NCI-H2107 (cell line): ENCODE measurements at regions not wholly inside any gene's neighbourhood (a gene's known extent, or its start where the extent isn't known, plus 50 kb on each side); places are given as distances from the start of the nearest gene placed in this dataset.
"Not testable (repeated sequence)": the region's sequence is repeated elsewhere in the genome, so short reads cannot be mapped to it uniquely, and the experiment has no call there.

Source experiments
- DNase-seq: peaks from one replicate; lab custom pipeline; 2025; lab: John Stamatoyannopoulos, UW

- not testable (repeated sequence) for DNase-seq
Measured at GRCh38 chr3:40949347-40949746, 250.0 kb upstream of the CTNNB1 start.

DNA sequence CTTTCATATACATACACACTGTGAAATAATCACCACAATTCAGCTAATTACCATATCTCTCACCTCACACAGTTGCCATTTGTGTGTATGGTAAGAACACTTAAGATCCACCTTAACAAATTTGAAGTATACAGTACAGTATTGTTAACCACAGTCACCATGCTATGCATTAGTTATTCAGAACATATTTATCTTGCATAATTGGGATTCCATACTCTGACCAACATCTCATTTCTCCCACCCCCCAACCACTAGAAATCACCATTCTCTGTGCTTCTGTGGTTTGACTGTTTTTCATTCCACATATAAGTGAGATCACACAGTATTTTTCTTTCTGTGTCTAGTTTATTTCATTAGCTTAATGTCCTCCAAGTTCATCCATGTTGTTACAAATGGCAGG, 247.7 kb upstream of the CTNNB1 start:
- DNase-seq = no peak

DNA sequence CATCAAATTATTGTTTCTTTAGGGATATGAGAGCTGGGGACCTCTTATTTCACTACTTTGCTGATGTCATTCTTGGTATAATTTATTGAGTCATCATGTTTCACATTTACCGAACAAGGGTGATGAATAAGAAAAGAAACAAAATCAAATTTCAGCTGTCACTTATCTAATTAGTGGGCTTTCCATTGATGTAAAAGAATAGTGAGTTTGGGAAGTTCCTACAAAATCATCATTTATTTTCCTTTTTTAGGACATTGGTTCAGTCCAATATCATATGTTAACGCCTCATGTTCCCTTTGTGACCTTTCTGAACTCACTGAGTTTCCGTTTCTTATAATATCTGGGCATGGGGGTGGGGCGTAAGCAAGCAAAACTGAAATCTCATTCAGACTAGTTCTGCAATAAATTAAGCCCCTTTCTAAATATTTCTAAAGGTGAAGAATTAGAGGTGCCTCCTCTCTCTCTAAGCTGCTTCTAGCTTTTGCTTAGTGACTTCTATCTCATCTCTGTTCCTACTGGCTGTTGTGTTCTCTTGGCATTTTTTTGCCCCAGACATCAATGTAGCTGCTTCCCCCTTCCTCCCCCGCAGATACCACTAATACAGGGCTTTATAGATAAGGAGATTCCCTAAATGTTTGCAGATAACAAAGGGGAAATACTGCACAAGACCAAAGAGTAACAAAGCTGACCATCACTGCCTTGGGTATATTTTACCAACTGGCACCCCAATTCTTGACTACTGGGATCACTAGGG, 238.0 kb upstream of the CTNNB1 start:
- DNase-seq = no peak

DNA sequence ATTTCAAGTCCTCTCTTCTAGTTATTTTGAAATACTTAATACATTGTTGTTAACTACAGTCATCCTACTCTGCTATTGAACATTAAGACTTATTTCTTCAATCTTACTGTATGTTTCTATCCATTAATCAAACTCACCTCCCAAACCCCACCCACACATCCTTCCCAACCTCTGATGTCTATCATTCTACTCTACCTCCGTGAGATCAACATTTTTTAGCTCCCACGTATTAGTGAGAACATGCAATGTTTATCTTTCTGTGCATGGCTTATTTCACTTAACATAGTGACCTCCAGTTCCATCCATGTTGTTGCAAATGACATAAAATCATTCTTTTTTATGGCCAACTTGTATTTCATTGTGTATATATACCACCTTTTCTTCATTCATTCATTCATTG, 236.6 kb upstream of the CTNNB1 start:
- no peak for DNase-seq

DNA sequence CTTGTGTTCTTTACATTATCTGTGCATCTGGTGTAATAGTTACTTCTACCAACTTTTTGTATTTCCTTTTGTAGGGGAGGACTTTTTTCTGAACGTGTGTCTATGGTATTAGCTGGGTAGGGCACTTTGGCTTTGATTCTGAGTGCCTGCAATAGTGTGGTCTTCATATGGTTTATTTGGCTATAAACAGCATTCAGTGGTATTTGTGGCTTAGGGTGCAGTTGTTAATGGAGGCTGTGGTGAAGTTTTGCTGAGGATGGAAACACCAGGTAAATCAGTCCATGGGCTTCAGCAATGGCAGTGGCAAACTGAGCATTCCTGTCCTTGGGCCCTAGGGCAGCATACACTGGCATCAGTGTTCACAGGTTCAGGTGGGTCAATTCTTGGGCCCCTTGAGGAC, 230.6 kb upstream of the CTNNB1 start:
- no peak for DNase-seq

DNA sequence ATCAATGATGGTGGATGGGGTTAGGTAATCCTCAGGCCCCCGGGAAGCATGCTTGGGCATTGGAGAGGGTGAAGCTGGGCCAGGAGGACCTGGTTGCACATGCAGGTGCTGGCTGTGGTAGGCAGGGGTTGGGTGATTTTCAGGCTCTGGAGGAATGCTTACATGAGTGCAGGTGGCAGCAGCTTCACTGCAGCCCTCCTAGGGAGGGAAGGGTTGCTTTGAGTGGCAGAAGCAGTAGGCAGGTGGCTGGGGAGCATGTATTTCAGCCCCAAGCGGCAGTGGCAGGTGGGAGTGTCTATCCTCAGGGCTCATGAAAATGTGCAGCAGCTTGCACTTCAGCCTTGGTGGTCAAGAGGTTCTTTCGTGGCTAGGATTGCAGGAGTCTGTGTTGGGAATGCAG, 230.0 kb upstream of the CTNNB1 start:
- DNase-seq = no peak

GRCh38 chr3:40969756-40970466, 229.4 kb upstream of the CTNNB1 start:
- DNase-seq = no peak

- no peak for DNase-seq
Measured at GRCh38 chr3:40971191-40972168, 227.8 kb upstream of the CTNNB1 start.

DNA sequence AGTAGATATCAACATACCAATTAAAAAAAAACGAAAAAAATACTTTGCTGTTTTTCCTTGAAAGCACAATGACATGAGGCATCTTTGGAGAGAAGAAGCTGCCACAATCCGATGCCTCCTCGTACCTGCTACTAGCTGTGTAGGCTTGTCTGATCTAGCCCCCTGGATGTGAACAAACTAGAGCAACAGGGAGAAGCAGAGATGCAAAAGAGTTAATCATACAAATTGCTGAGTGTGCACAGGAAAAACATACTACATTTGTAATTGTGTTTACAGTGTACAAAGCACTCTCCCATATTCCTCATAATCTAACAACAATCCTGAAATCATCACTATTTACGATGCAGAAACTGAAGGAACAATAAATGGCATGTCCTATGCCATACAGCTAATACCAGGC, 227.0 kb upstream of the CTNNB1 start:
- no peak for DNase-seq

GRCh38 chr3:40973141-40973540, 226.2 kb upstream of the CTNNB1 start:
- no peak for DNase-seq

GRCh38 chr3:40975711-40976121, 223.6 kb upstream of the CTNNB1 start:
- DNase-seq = no peak

DNA sequence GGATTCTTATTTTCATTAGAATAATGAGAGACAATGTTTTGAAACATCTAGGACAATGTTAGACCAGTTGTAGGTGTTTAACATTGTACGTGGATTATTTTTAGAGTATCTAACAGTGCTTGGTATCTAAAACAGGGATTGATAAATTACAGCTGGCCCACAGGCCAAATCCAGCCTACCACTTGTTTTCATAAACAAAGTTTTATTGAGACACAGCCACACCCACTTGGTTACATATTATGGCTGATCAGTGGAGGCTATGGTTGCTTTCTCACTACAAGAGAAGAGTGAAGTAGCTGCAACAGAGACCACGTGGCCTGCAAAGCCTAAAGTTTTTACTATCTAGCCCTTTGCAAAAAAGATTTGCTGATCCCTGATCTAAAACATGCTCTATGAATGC, 223.1 kb upstream of the CTNNB1 start:
- DNase-seq = no peak

DNA sequence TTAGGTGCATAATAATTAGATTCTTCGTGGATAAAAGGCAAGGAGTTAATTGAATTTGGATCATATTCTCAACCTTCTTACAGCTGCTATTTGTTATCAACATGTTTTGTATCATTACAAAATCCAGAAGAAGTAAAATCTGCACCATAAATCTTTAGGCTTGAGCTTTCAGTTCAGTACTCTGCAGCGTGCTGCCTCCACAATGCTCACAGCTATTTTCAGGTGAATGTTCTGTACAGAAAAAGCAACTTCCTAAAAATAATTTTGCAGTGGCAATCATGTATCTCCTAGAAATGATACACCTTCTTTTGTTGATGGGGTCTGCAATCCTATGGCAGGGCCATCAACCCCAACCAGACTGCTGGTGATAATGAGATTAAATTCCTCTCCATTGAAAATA, 220.9 kb upstream of the CTNNB1 start:
- no peak for DNase-seq

DNA sequence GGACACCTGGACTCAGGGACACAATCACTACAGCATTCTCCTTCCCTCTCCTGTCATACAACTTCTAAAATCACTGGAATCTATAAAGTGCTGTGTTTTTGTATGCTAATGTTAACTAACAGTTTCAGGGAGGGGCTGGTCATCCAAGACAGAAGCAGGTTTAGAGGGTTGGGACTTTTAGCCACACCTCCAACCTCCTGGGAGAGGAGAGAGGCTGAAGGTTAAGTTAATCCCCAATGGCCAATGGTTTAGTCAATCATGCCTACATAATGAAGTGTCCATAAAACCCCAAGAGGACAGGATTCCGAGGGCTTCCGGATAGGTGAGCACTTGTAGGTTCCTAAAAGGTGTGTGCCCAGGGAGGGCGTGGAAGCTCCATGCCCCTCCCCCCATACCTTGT, 219.3 kb upstream of the CTNNB1 start:
- no peak for DNase-seq

DNA sequence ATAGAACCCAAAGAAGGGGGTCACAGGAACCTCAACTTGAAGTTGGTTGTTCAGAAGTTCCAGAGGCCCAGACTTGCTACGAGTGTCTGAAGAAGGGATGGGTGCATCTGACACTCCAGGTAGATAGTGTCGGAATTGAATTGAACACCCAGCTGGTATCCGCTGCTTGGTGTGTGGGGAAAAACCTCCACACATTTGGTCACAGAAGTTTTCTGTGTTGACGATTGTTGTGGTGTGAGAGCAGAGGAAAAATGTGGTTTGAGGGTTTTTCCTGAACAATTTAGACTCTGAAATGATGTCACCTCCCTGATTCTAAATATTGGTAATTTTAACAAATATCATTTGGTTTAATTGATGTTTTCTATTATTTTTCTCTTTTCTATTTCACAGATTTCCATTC, 218.8 kb upstream of the CTNNB1 start:
- no peak for DNase-seq

GRCh38 chr3:40985195-40985594, 214.1 kb upstream of the CTNNB1 start:
- no peak for DNase-seq

GRCh38 chr3:40988468-40988867, 210.8 kb upstream of the CTNNB1 start:
- no peak for DNase-seq

DNA sequence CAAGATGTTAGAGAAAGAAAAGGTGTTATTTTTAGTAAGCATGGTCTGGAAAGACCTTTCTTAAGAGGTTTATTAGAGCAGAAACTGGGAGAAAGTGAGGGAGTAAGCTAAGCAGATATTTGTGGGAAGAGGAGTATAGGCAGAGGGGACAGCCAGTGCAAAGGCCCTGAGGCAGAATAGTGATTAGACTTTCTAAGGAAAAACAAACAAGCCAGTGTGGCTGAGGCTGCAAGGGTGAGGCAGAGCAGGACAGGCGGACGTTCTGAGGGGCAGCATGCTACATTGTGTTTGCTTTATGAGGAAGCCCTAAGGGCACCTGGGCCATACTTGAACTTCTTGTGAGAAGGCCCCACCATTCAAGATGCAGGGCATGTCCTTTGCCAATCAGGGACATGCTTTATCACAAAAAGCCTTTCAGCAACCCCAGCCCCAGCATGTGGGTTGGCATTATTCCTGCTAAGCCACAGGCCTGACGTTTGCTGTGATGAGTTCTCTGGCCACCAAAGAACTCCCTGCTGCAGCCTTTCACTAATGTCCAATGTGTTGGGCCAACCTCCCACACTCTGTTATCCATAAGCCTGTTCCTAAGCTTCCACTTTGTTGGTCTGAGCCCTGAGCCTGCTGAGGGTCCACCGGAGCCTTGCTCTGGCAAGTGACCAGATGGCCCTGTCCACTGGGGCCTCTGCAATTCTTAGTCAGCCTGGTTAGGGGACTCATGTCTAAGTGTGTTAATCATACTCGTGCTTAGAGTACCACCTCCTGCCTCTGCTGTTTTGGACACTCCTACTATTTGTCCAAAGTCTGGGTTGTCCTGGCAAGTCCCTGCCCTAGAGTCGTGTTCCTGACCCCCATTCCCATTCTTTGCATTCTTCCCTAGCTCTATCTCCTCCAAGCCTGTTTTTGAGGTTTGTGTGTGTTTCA, 209.9 kb upstream of the CTNNB1 start:
- no peak for DNase-seq

GRCh38 chr3:40990062-40990456, 209.2 kb upstream of the CTNNB1 start:
- no peak for DNase-seq

DNA sequence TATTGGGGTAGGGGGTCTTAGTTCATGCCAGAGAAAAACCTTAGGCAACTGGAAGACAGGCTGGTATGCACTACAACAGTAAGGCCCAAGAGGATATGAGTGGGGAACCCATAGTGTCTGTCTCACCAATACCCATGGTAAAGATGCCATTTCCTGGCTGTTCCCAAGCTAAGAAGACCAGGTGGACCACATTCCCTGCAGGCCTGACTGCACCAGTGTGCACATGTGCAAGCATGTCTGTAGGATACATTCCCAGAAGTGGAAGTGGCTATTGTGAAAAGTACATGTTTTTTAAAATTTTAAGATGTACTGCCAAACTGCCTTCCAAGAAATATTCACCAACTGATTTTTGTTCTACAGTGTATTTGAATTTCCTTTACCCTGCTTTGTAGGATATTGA, 207.3 kb upstream of the CTNNB1 start:
- DNase-seq = no peak

- no peak for DNase-seq
Measured at GRCh38 chr3:40994611-40995010, 204.7 kb upstream of the CTNNB1 start.

DNA sequence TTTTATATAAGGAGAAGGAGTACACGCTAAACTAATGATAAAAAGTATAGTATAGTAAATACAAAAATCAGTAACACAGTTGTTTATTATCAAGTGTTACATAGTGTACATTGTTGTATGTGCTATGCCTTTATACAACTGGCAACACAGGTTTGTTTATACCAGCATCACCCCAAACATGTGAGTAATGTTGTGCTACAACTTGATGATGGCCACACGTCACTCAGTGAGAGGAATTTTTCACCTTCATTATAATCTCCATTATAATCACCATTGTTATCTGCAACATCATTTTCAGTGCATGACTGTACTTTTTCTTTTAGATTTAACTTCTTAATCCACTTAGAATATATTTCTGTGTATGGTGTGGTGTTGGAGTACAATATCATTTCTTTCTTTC, 204.0 kb upstream of the CTNNB1 start:
- no peak for DNase-seq
